HG03045 (cell line): ENCODE measurements at regions not wholly inside any gene's neighbourhood (a gene's known extent, or its start where the extent isn't known, plus 50 kb on each side); places are given as distances from the start of the nearest gene placed in this dataset.
"Not testable (repeated sequence)": the region's sequence is repeated elsewhere in the genome, so short reads cannot be mapped to it uniquely, and the experiment has no call there.

ENCODE experiments used
- ATAC-seq: cut with Tn5 transposase; IDR thresholded peaks from one replicate; pipeline ENCODE4 v1.9.1; 2021; ENCODE audit warnings: mild to moderate bottlenecking, moderate library complexity; ENCODE audit not compliant: unreplicated experiment

DNA sequence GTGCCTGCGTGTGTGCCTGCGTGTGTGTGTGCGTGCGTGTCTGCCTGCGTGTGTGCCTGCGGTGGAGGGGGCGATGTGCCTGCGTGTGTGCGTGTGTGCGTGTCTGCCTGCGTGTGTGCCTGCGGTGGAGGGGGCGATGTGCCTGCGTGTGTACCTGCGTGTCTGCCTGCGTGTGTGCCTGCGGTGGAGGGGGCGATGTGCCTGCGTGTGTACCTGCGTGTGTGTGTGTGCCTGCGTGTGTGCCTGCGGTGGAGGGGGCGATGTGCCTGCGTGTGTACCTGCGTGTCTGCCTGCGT is 116.7 kb upstream of the ZNF516 start:
- ATAC-seq, result not testable (repeated sequence)

DNA sequence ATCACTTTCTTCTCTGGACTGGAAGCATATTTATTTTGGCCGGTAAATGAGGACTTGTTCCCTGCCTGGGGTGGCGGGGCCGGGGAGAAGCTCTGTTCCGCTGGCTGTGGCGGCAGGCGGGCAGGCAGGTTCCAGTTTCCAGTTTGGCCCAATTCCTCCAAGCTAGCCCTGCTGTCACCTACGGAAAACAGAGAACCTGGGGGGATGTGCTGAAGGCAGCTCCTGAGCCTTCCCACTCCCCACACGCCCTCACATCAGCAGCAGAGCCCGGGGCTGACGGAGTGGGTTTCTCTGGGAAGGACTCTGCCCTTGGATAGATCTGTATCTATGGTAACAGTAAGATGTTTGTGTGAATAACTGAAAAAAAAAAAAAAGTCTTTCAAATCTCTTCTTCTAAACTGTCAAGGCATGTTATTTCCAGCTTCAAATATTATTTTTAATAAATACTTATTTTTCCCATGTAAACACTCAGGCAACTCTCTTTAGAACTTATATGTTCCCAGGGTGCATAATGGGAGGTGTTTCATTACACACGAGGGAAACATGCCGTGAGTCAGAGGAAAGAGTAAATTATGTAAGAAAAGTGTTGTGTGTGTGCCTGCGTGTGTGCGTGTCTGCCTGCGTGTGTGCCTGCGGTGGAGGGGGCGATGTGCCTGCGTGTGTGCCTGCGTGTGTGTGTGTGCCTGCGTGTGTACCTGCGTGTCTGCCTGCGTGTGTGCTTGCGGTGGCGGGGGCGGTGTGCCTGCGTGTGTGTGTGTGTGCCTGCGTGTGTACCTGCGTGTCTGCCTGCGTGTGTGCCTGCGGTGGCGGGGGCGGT is 116.1 kb upstream of the ZNF516 start:
- no peak for ATAC-seq

DNA sequence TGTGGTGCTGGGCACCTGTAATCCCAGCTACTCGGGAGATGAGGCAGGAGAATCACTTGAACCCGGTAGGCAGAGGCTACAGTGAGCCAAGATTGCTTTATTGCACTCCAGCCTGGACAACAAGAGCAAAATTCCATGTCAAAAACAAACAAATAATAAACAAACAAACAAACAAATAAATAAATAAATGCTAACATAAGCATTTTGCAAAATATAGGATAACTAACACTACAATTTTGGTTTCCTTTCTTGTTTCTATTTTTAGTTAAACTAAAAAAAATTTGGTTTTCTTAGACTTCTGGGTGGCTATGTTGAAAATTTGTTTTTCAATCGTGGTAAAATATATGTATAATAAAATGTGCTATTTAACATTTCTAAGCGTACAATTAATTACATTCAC is 115.0 kb upstream of the ZNF516 start:
- no peak for ATAC-seq

DNA sequence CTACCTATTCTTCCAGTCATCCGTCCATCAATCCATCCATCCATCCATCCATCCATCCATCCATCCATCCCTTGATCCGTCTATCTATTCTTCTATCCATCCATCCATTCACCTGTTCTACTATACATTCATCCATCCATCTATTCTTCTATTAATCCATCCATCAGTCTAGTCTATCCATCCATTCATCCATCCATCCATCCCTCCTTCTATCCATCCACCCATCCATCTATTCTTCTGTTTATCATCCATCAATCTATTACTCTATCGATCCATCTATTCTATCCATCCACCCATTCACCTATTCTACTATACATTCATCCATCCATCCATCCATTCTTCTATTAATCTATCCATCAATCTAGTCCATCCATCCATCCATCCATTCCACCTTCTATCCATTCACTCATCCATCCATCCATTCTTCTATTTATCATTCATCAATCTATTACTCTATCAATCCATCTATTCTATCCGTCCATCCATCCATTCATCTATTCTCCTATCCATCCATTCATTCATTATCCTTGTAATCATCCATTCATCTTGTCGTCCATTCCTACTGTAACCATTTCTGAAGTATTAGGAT is 110.4 kb upstream of the ZNF516 start:
- no peak for ATAC-seq

DNA sequence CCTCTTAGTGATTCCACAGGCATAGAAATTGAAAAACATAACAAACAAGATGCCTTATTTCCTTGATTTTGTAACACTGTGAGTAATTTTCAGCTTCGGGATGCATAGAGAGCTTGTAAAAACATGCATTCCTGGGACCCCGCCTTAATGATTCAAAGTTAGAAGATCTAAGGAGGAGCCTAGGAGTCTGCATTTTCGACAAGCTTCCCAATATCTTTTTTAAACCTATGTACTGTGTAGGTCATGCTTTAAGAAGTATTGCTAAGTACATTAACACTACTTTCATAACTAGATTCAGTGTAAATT is 109.8 kb upstream of the ZNF516 start:
- ATAC-seq, result no peak

DNA sequence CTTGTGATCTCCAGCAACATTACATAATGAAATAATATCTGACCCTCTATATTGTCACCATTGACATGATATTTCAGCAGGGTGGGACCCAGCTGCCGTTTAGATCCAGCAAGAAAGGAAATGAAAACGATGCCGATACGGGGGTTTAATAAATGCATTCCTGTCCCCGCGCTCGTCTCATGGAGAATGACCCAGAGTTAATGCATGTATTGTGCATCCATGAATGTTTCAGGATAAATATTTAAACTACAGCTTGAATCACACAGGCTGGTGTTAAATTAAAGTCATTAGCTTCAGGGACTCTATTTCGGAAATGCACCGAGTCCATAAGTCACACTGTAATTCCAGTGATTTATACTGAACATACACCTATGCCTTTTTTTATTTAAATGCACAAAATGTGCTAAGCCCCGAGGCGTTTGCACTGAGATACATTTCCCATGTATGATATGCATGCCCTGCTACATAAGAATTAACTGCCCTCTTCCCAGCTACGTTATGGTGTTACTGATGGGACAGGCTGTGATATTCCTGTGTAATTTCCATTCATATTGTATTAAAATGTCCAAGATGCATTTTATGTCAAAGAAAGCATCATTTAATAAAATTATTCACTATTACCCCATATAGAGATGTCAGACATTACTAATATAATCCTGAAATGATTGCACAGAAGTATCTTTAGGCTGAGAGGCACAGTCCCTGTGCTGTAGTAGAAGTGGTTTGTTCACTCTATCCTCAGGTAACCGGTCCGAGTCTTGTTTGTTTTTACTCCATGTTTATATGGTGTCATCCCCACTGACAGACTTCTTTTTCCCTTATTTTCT is 109.3 kb upstream of the ZNF516 start:
- ATAC-seq, result no peak

DNA sequence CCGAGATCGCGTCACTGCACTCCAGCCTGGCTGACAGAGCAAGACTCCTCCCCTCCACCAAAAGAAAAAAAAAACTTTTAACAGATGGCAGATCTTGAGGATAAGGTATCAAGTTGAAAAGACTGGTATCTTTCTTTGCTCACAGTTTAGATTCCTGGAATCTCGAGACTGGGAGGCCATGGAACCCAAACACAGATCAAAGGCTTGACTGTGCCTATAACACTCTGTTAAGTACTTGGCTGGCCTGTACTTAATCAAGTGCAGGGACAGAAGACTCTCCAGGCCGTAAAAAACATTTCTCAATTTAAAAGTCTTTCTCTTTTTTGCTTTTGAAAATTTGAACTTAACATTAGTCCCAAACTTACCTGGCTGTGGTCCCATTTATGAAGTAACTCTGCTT is 107.1 kb upstream of the ZNF516 start:
- ATAC-seq, result no peak

DNA sequence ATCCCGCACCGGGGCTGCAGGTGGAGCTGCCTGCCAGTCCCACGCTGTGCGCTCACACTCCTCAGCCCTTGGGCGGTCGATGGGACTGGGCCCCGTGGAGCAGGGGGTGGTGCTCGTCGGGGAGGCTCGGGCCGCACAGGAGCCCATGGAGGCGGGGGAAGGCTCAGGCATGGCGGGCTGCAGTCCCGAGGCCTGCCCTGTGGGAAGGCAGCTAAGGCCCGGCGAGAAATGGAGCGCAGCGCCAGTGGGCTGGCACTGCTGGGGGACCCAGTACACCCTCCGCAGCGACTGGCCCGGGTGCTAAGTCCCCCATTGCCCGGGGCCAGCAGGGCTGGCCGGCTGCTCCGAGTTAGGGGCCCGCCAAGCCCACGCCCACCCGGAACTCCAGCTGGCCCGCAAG is 105.0 kb upstream of the ZNF516 start:
- ATAC-seq, result not testable (repeated sequence)

DNA sequence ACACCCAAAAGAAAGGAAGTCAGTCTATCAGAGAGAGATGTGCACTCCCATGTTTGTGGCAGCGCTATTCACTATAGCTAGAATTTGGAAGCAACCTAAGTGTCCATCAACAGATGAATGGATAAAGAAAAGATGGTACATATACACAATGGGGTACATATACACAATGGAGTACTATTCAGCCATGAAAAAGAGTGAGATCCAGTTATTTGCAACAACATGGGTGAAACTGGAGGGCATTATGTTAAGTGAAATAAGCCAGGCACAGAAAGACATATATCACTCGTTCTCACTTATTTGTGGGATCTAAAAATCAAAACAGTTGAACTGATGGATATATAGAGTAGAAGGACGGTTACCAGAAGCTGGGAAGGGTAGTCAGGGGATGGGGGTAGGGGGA is 99.9 kb upstream of the ZNF516 start:
- no peak for ATAC-seq

DNA sequence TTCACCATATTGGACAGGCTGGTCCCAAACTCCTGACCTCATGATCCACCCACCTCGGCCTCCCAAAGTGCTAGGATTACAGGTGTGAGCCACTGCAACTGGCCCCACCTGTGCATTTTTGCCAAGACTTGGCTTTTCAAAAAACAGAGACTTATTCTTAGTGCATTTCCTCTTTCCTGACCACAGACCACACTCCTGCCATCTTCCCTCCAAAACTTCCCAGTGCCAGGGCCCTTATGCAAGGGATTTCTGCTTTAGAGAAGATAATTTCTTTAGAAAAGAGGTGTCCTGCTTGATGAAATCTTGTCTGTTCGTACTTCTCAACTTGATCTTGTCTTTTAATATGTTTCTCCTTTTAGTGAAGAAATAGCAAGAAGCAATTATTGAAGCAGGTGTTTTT is 98.8 kb upstream of the ZNF516 start:
- ATAC-seq, result no peak

DNA sequence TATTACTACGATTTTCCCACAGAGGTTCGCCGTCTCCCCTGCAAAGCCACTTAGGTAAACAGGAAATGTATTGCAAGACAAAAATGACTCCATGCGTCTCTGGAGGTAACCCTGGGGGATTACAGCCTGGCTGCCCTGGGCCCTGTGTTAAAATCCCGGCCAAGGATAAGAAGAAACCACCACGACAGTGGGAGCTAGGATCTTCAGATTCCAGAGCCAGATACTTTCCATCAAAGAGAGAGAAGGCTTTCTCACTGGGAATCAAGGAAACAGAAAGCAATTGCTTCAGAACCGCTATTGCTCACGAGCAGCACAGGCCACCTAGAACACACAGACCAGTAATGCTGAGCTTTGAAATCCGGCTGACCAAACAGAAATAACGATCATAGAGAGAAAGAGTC is 97.9 kb upstream of the ZNF516 start:
- ATAC-seq, result no peak

DNA sequence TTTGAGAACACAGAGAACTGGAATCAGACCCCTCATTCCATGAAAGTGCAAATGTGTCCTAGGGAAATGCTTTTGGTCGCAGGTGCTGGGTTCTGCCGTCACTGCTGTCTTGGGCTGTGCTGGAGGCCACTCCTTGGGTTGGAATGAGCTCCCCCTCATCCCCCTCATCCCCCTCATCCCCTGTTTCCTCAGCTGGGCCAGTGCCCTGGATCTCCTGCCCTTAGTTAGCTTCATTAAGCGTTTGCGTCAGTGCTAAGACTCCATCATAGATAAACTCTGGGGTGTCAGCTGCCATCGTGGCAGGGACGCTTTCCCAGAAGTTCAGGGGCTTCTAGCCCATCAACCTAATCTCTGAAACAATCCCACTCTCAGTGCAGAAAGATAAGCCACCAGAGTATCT is 97.1 kb upstream of the ZNF516 start:
- no peak for ATAC-seq

DNA sequence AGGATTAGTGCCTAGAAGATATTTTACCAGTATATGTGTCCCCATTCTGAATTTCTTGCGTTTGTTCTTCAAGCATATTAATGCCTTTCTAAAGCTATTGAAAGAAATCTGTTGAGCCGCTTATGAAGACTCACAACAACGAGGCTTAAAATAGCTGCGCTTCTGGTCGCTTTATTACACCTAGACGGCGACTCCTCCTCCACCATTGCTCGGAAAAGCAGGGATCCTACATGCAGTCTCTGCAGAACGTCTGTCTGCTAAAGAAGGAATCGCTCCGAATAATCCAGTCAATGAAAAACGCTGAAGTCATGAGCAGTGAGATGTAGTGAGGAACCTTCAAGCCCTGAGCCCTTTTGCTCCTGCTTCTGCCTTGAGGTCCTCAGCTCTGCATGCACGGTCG is 94.8 kb upstream of the ZNF516 start:
- ATAC-seq, result no peak

DNA sequence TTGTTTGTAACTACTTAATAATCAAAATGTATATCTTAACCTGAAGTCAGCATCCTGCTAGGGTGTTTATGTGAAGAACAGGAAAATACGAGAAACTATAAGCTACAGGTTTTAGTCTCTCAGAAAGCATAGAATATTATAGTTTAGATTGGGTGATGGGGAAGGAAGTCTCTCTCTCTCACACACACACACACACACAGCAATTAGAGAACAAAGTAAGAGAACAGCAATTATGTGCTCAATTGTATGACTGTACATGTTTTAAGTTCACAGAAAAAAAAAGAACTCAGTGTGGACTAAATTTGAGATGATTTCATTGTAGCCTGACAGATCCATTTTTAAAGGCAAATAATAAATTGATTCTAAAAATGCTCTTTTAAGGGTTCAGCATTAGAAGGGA is 94.3 kb upstream of the ZNF516 start:
- no peak for ATAC-seq

DNA sequence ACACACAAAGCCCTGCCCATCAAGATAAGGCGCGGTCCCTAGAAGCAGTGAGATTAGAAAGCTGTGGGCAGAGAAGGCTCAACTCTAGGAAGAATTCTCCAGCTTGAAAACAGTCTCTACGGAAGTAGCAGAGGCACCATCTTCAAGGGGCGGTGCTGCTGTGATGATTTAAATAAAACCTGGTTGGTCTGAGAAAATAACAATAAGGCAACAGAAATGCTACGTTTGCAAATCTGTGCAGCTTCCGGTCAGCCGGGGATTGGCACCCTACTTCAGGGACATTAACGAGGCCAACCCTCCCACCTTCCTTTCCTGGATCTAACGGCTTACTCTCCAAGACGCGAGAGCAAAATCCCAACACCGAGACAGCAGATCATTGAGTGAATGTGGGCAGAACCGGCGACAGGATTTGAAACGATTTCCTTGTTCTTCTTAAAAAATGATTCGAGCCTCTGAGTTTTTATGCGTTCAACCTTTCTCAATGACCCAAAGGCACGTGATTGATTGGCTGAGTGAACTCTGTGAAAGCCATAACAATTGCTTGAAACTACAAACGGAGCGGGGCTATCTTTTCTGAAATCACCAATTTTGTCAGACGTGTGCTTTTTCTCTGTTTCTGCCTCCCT is 93.7 kb upstream of the ZNF516 start:
- ATAC-seq, result no peak

DNA sequence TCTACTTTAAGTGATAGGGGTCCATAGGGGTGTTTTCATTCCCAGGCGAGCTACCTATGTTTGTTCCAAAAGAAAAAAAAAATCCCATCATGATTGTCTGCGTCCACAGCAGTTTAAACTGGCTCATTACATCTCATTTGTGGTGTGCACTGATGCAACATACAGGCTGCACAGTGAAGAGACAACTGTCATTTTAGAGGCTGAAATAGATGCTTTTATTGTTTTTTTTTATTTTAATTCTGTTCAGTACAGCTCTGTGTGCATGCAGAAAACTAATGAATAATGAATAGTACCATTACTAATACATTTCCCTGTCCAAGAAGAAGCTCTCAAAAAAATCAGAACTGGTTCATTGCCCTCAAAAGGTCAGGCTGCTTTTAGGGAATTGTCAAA is 92.8 kb upstream of the ZNF516 start:
- no peak for ATAC-seq

DNA sequence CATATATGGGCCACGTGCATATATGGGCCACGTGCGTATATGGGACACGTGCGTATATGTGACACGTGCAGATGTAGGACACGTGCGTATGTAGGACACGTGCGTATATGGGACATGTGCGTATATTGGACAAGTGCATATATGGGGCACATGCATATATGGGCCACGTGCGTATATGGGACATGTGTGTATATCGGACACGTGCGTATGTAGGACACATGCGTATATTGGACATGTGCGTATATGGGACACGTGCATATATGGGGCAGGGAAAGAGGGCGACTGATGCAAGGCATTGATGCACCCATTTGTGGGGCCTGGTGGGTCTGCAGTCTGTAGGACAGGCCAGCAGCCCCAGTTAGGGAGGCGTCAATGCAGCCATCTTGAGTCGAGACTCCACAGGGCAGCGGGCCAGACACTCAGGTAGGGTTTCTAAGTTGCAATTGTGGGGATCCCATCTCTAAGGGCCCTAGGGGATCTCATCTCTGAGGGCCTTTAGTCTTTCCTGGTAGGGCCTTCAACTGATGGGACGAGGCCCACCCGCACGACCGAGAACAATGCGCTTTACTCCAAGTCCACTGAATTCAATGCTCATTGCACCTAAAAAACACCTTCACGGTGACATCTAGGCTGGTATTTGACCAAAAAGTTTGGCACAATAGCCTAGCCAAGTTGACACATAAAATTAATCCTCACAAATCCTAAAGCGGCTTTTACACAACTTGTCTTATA is 92.3 kb upstream of the ZNF516 start:
- ATAC-seq, result no peak

DNA sequence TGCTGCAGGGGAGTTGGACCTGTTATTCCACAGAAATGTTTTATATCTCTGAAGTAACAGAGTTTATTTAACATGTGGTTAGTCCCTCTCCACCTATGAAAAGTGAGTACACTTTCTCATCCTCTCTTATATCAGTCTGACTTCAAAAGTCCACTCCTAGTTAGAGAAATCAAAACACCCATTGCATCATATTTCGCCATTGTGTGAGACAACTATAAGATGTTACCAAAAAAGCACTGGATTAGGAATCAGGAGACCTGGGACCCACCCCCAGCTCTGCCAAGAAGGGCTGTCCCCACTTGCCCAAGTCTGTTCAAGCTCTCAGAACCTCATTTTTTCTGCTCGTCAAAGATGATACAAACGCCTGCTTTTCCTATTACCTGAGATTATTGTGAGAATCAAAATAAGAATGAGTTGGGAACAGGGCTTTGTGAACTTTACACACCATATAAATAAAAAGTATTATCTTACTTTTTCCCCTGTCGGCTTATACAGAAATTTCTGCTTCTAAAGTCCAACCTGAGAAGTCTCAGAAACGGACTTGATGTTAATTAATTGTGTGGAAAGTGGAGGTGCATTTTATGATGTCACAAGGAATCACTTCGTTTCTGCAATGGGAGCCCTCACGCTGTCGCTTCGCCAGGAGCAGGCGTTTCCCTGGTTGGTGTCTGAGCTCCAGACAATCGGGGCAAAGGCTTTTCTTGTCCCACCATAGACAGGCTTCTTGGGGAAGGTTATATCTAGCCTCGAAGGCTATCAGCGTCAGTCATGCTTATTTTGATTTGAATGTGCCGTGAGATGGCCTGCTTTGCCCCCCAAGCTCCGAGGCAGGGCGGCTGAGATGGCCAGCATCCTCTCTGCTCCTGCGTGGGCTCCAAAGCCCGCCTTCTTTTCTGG is 89.6 kb upstream of the ZNF516 start:
- no peak for ATAC-seq

DNA sequence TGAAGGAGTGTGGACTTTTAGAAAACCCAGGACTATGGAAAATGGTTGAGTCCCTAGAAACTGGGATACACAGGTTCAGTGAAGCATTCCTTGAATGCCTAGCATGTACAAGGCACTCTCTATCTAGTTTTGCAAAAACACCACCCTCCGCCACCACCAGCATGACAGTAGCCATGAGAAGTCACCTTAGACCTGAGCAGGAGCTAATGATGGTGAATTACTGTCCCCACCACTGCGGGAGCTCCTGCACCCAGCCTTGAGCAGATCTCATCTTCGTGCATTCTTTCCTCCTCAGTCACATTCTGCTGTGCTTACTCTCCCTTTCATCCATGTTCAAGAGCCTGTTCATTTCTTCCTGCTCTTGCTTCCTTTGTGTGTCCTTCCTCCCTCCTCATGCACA is 86.2 kb upstream of the ZNF516 start:
- no peak for ATAC-seq

DNA sequence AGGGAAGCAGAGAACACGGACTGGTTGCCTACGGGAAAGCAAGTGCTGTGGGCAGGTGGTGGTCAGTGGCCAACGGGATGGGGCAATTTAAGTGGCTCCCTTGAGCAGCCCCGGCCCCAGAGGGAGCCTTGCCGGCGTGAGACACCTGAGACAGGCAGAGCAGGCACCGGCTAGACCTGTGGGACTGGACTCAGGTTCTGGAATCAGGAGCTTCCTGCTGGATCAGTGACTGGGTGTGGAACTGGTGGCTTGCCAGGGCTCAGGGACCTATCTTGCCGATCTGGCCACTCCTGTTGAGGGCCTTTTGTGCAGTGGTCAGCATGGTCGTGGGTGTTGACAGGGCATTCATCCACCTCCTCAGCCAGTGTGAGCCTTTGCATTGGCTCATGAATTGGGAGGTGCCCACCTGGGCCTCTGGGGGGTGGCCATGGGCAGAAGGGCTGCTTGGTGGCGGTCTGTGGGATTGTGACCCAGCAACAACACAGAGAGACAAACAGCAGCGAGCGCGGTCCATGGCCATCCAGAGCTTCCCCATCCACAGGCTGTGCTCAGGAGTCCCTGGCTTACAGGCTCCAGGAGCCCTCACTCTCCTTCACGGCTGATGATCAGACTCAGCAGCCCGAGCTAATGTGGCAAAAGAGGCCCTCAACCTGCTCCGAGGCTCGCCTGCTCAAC is 85.4 kb upstream of the ZNF516 start:
- ATAC-seq, result no peak
